ENCODE measurements at regions not wholly inside any gene's neighbourhood (a gene's known extent, or its start where the extent isn't known, plus 50 kb on each side); places are given as distances from the start of the nearest gene placed in this dataset.

DNA sequence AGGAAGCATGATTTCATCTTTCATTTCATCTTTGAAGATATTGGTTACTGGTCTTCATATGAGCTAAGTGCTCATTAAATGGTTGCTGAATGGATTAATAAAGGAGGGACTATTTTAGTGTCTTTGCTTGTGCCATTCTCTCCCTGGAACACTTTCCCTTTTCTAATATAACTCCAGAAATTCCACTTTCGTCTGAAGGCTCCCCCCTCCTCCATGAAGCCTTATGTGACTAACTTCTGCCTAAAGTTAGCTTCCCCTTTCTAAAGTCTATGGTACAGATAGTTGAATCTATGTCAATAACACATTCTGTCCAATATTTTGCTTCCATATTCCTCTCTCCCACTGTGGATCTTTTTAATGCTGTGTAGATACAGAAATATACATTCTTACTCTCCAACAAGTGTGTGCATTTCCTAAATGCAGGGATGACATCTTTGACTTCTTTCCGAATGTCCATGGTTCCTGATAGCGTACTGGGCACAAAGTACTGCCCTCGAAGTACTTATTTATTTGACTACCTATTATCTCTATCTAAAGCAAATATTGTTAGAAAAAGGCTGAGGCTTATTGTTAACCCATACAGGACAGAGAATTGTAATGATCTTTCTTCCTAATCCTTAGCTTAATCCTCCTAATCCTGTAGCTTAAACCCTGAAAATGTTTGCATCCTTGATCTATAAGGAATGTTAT, 84.7 kb upstream of the ELOVL5 start:
- Histone ChIP-seq H3K79me2 (ENCODE audit: insufficient read depth, low read length) (no peaks in the 10 kb centered on the region), H2BK120ac (ENCODE audit: low read depth, low read length, poor library complexity, severe bottlenecking) (no peak overlapping the region), H4K5ac (ENCODE audit: insufficient read length, low read depth, low read length) (no peak overlapping the region), H3K14ac (ENCODE audit: insufficient read depth, low read length) (no peak overlapping the region), H2BK5ac (ENCODE audit: insufficient read length, low read length) (no peak overlapping the region), H3K27ac (ENCODE audit: insufficient read length, low read depth, low read length) (no peak overlapping the region), H3K4ac (ENCODE audit: low read depth, low read length) (no peak overlapping the region), H2AFZ (ENCODE audit: low read length) (no peak overlapping the region), H4K20me1 (ENCODE audit: control insufficient read depth, insufficient read depth, insufficient read length) (no peaks in the 10 kb centered on the region), H2AK5ac (ENCODE audit: insufficient read length, low read length) (no peak overlapping the region), H3K27me3 (ENCODE audit: insufficient read depth, low read length) (no peaks in the 10 kb centered on the region), H3K9ac (ENCODE audit: extremely low read depth, insufficient read length, low read length) (no peak overlapping the region), H3K4me2 (ENCODE audit: insufficient read depth, insufficient read length, low read length) (no peak overlapping the region), H3K9me3 (ENCODE audit: control insufficient read depth, low read depth, low read length) (no peaks in the 10 kb centered on the region), H4K8ac (replicated peaks; ENCODE audit: insufficient read length, low read depth, low read length) (no peak overlapping the region), H3K23me2 (ENCODE audit: insufficient read length, low read depth, low read length, poor library complexity, severe bottlenecking) (no peaks in the 10 kb centered on the region), H3K79me1 (ENCODE audit: insufficient read depth, low read depth, low read length, poor library complexity, severe bottlenecking) (no peaks in the 10 kb centered on the region), H2BK15ac (ENCODE audit: low read depth, low read length) (no peak overlapping the region), H3K4me1 (ENCODE audit: insufficient read depth, low read length) (no peaks in the 10 kb centered on the region), H3T11ph (ENCODE audit: low read length) (no peak overlapping the region), H3K56ac (ENCODE audit: insufficient read length, low read depth, low read length) (no peak overlapping the region), H3K23ac (ENCODE audit: insufficient read length, low read depth, low read length) (no peak overlapping the region), H4K91ac (ENCODE audit: insufficient read length, low read depth, low read length) (no peak overlapping the region), H3K18ac (ENCODE audit: insufficient read length, low read depth, low read length) (no peak overlapping the region), H2BK20ac (ENCODE audit: low read depth, low read length, poor library complexity, severe bottlenecking) (no peak overlapping the region), H2BK12ac (ENCODE audit: insufficient read length, low read depth, low read length) (no peak overlapping the region)
- Mint-ChIP-seq H3K9me3 (no peaks in the 10 kb centered on the region), H3K4me1 (0 out of 4 replicates have a peak, but pooled peaks cover 0 to 2% of the 10 kb centered on the region in 2 experiments), H3K27me3 (ENCODE audit: low read depth) (no peaks in the 10 kb centered on the region), H3K4me3 (no peak overlapping the region), H3K36me3 (ENCODE audit: insufficient read depth in 1 of 3, low read depth in 3 of 3) (no peaks in the 10 kb centered on the region), H3K27ac (no peak overlapping the region)
- DNase-seq: no peak
- WGBS (ENCODE audit: extremely low coverage, insufficient read length, low lambda C conversion rate): no CpG with 5 or more reads among the region's 4 CpGs
- TF ChIP-seq, protein P1, sequence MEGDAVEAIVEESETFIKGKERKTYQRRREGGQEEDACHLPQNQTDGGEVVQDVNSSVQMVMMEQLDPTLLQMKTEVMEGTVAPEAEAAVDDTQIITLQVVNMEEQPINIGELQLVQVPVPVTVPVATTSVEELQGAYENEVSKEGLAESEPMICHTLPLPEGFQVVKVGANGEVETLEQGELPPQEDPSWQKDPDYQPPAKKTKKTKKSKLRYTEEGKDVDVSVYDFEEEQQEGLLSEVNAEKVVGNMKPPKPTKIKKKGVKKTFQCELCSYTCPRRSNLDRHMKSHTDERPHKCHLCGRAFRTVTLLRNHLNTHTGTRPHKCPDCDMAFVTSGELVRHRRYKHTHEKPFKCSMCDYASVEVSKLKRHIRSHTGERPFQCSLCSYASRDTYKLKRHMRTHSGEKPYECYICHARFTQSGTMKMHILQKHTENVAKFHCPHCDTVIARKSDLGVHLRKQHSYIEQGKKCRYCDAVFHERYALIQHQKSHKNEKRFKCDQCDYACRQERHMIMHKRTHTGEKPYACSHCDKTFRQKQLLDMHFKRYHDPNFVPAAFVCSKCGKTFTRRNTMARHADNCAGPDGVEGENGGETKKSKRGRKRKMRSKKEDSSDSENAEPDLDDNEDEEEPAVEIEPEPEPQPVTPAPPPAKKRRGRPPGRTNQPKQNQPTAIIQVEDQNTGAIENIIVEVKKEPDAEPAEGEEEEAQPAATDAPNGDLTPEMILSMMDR (conservative IDR thresholded peaks at IDR 0.05): no peak

Data from H9 (cell line).